Esophagus muscularis mucosa (tissue), 4 donors: ENCODE measurements at regions not wholly inside any gene's neighbourhood (a gene's known extent, or its start where the extent isn't known, plus 50 kb on each side); places are given as distances from the start of the nearest gene placed in this dataset.

Source experiments
- EP300 ChIP-seq: sonication (generic); formaldehyde crosslinking; IDR thresholded peaks from one replicate; pipeline ENCODE4 v1.6.1; 2017; ENCODE audit warnings: antibody characterized with exemption
- POLR2A ChIP-seq: fragments of 450-650 bp; IDR thresholded peaks from one replicate; pipeline ENCODE4 v1.6.1; 2017; ENCODE audit warnings: antibody characterized with exemption, moderate library complexity, mild to moderate bottlenecking, low read depth
- POLR2AphosphoS5 ChIP-seq, 2 donors: sonication (generic); formaldehyde crosslinking; IDR thresholded peaks; one replicate each; pipeline ENCODE4 v1.6.1; 2017; ENCODE audit warnings: antibody characterized with exemption in 2 of 2
- TF ChIP-seq, protein P1 (sequence below), 3 experiments: fragments of 200-600 bp in 2 of 3; fragments of 450-650 bp in 1 of 3; sonication (generic) in 2 of 3; IDR thresholded peaks; one replicate each; pipeline ENCODE4 v1.5.1; 2017 to 2019; ENCODE audit warnings: antibody characterized with exemption in 3 of 3, mild to moderate bottlenecking in 2 of 3, moderate library complexity in 1 of 3

- TF ChIP-seq POLR2A (no peak), POLR2AphosphoS5 (IDR thresholded peaks at IDR 0.05) (no peak), EP300 (no peak)
- TF ChIP-seq, protein P1, sequence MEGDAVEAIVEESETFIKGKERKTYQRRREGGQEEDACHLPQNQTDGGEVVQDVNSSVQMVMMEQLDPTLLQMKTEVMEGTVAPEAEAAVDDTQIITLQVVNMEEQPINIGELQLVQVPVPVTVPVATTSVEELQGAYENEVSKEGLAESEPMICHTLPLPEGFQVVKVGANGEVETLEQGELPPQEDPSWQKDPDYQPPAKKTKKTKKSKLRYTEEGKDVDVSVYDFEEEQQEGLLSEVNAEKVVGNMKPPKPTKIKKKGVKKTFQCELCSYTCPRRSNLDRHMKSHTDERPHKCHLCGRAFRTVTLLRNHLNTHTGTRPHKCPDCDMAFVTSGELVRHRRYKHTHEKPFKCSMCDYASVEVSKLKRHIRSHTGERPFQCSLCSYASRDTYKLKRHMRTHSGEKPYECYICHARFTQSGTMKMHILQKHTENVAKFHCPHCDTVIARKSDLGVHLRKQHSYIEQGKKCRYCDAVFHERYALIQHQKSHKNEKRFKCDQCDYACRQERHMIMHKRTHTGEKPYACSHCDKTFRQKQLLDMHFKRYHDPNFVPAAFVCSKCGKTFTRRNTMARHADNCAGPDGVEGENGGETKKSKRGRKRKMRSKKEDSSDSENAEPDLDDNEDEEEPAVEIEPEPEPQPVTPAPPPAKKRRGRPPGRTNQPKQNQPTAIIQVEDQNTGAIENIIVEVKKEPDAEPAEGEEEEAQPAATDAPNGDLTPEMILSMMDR (IDR thresholded peaks at IDR 0.05): no peak
These were observed 63.4 kb downstream of the ASCL1 start for GRCh38 chr12:103020839-103021238.
